NB4 (cell line): ENCODE measurements at regions not wholly inside any gene's neighbourhood (a gene's known extent, or its start where the extent isn't known, plus 50 kb on each side); places are given as distances from the start of the nearest gene placed in this dataset.
"Not testable (repeated sequence)": the region's sequence is repeated elsewhere in the genome, so short reads cannot be mapped to it uniquely, and the experiment has no call there.

ENCODE experiments used
- DNase-seq: peaks from one replicate; pipeline ENCODE4 v3.0.0; 2010; ENCODE audit warnings: low read depth
- H3K4me3 ChIP-seq: one replicate; pipeline ENCODE4 v1.5.1; 2011; ENCODE audit warnings: mild to moderate bottlenecking, low read depth, low read length, moderate library complexity
- CTCF ChIP-seq: IDR thresholded peaks from one replicate; pipeline ENCODE4 v1.5.1; 2012; ENCODE audit warnings: low read depth, low read length
- MAX ChIP-seq: IDR thresholded peaks from 2 replicates; pipeline ENCODE4 v1.6.1; 2011; ENCODE audit warnings: low read depth, low read length
- MYC ChIP-seq: IDR thresholded peaks from 2 replicates; pipeline ENCODE4 v1.6.1; 2011; ENCODE audit warnings: low read depth, low read length
- POLR2A ChIP-seq: IDR thresholded peaks from 2 replicates; pipeline ENCODE4 v1.6.1; 2011; ENCODE audit warnings: mild to moderate bottlenecking; ENCODE audit not compliant: insufficient read length; ENCODE audit errors: extremely low read depth

- TF ChIP-seq MYC: no peak
- no peak for TF ChIP-seq CTCF
- no peak for TF ChIP-seq POLR2A
- no peak for TF ChIP-seq MAX
- no peak for DNase-seq
- no peak overlapping the region for H3K4me3 ChIP-seq
Observed at GRCh38 chr4:66294638-66295037, 624.3 kb upstream of the EPHA5 start.

GRCh38 chr4:66284991-66285451, 614.7 kb upstream of the EPHA5 start:
- DNase-seq: no peak
- no peak overlapping the region for H3K4me3 ChIP-seq
- no peak for TF ChIP-seq POLR2A
- no peak for TF ChIP-seq MYC
- no peak for TF ChIP-seq CTCF
- no peak for TF ChIP-seq MAX

GRCh38 chr4:66279084-66279483, 608.8 kb upstream of the EPHA5 start:
- TF ChIP-seq MAX: no peak
- TF ChIP-seq POLR2A: no peak
- no peak for TF ChIP-seq MYC
- TF ChIP-seq CTCF: no peak
- no peak overlapping the region for H3K4me3 ChIP-seq
- DNase-seq: peak; percentile 2

- H3K4me3 ChIP-seq: no peak overlapping the region
- no peak for DNase-seq
- no peak for TF ChIP-seq POLR2A
- TF ChIP-seq CTCF: no peak
- TF ChIP-seq MYC: no peak
- TF ChIP-seq MAX: no peak
Observed at GRCh38 chr4:66275411-66276038, 605.2 kb upstream of the EPHA5 start.

GRCh38 chr4:66273110-66273509, 602.8 kb upstream of the EPHA5 start:
- DNase-seq: no peak
- no peak overlapping the region for H3K4me3 ChIP-seq
- TF ChIP-seq POLR2A (no peak), MAX (no peak), CTCF (no peak), MYC (no peak)

GRCh38 chr4:66270356-66270755, 600.1 kb upstream of the EPHA5 start:
- not testable (repeated sequence) for DNase-seq, H3K4me3 ChIP-seq

- DNase-seq, H3K4me3 ChIP-seq: not testable (repeated sequence)
Observed at GRCh38 chr4:66266554-66266953, 596.3 kb upstream of the EPHA5 start.
